SK-N-SH treated with all-trans-retinoic acid at 6 μM for 48 hours (cell line): ENCODE measurements at regions not wholly inside any gene's neighbourhood (a gene's known extent, or its start where the extent isn't known, plus 50 kb on each side); places are given as distances from the start of the nearest gene placed in this dataset.

Experiments
- ESRRG ChIP-seq: fragments of 250-450 bp; sonication (Bioruptor Pico); IDR thresholded peaks from 2 replicates; pipeline ENCODE4 v1.6.1; 2021; ENCODE audit warnings: mild to moderate bottlenecking
- GLIS3 ChIP-seq: fragments of 250-450 bp; sonication (Bioruptor Pico); IDR thresholded peaks from 2 replicates; pipeline ENCODE4 v1.5.0; 2020; ENCODE audit warnings: mild to moderate bottlenecking, moderate library complexity
- ISL1 ChIP-seq: fragments of 250-450 bp; sonication (Bioruptor Pico); IDR thresholded peaks from 2 replicates; pipeline ENCODE4 v2.1.2; 2022; ENCODE audit warnings: mild to moderate bottlenecking, moderate library complexity
- RARB ChIP-seq: fragments of 250-450 bp; sonication (Bioruptor Pico); IDR thresholded peaks from 2 replicates; pipeline ENCODE4 v1.8.0; 2021; ENCODE audit warnings: mild to moderate bottlenecking, moderate library complexity
- ZFP3 ChIP-seq: fragments of 250-450 bp; sonication (Bioruptor Pico); IDR thresholded peaks from 2 replicates; pipeline ENCODE4 v1.5.0; 2020; ENCODE audit warnings: mild to moderate bottlenecking, moderate library complexity
- ZFP30 ChIP-seq: fragments of 450-650 bp; formaldehyde crosslinking; IDR thresholded peaks from 2 replicates; pipeline ENCODE4 v1.5.0; 2022; ENCODE audit warnings: mild to moderate bottlenecking, moderate library complexity
- TF ChIP-seq, protein P1 (sequence below): fragments of 250-450 bp; sonication (Bioruptor Pico); IDR thresholded peaks from 2 replicates; pipeline ENCODE4 v1.8.0; 2020; ENCODE audit warnings: mild to moderate bottlenecking, moderate library complexity, borderline replicate concordance
- TF ChIP-seq, protein P2 (sequence below): fragments of 250-450 bp; sonication (Bioruptor Pico); IDR thresholded peaks from 2 replicates; pipeline ENCODE4 v1.5.1; 2020; ENCODE audit warnings: low read depth, mild to moderate bottlenecking, moderate library complexity

DNA sequence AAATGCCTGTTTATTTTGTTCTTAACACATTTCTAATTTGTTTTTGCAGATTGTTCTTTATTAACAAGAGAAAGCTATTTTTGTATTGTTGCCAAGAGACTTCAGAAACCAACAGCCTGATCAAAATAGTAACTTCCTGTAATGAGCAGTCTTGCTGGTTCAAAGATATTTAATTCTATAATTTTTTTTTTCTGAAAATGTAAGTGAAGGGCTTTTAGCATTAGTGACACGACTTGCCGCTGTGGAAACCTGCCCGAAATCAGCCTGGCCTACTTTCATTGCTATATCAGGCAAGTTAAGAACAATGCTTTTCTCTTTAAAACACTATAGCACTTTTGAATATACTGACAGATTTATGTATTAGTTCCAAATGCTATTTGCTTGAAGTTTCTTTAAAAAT is 374.3 kb downstream of the EFNB2 start:
- no peak for TF ChIP-seq RARB (CRISPR knock-in tag)
- TF ChIP-seq ZFP30, result no peak
- TF ChIP-seq GLIS3, result no peak
- TF ChIP-seq, protein P1, sequence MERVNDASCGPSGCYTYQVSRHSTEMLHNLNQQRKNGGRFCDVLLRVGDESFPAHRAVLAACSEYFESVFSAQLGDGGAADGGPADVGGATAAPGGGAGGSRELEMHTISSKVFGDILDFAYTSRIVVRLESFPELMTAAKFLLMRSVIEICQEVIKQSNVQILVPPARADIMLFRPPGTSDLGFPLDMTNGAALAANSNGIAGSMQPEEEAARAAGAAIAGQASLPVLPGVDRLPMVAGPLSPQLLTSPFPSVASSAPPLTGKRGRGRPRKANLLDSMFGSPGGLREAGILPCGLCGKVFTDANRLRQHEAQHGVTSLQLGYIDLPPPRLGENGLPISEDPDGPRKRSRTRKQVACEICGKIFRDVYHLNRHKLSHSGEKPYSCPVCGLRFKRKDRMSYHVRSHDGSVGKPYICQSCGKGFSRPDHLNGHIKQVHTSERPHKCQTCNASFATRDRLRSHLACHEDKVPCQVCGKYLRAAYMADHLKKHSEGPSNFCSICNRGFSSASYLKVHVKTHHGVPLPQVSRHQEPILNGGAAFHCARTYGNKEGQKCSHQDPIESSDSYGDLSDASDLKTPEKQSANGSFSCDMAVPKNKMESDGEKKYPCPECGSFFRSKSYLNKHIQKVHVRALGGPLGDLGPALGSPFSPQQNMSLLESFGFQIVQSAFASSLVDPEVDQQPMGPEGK, result no peak
- no peak for TF ChIP-seq ISL1 (CRISPR knock-in tag)
- TF ChIP-seq ZFP3, result no peak
- TF ChIP-seq, protein P2, sequence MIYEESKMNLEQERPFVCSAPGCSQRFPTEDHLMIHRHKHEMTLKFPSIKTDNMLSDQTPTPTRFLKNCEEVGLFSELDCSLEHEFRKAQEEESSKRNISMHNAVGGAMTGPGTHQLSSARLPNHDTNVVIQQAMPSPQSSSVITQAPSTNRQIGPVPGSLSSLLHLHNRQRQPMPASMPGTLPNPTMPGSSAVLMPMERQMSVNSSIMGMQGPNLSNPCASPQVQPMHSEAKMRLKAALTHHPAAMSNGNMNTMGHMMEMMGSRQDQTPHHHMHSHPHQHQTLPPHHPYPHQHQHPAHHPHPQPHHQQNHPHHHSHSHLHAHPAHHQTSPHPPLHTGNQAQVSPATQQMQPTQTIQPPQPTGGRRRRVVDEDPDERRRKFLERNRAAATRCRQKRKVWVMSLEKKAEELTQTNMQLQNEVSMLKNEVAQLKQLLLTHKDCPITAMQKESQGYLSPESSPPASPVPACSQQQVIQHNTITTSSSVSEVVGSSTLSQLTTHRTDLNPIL (CRISPR knock-in tag), result no peak
- no peak for TF ChIP-seq ESRRG (CRISPR knock-in tag)
